ENCODE measurements at regions not wholly inside any gene's neighbourhood (a gene's known extent, or its start where the extent isn't known, plus 50 kb on each side); places are given as distances from the start of the nearest gene placed in this dataset.

GRCh38 chr20:39446397-39446796, 484.3 kb downstream of the DHX35 start:
- no peak overlapping the region for H3K4me3 ChIP-seq (ENCODE audit: insufficient read depth, low read length)
- no peaks in the 10 kb centered on the region for H3K79me2 ChIP-seq (ENCODE audit: insufficient read depth, low read length)
- H3K4me2 ChIP-seq (ENCODE audit: insufficient read depth, low read length): no peak overlapping the region
- no peaks in the 10 kb centered on the region for H3K4me1 ChIP-seq (ENCODE audit: insufficient read depth, low read length)
- H3K36me3 ChIP-seq (ENCODE audit: insufficient read depth, low read length): no peaks in the 10 kb centered on the region
- H3K27ac ChIP-seq (ENCODE audit: low read depth, low read length): no peak overlapping the region
- DNase-seq (ENCODE audit: insufficient read length, low spot score, missing footprints): no peak
- TF ChIP-seq CTCF (IDR thresholded peaks at IDR 0.05; ENCODE audit: extremely low read depth, low read depth, low read length): no peak
- H4K20me1 ChIP-seq (ENCODE audit: insufficient read depth, low read length): no peaks in the 10 kb centered on the region
- no peaks in the 10 kb centered on the region for H3K9me3 ChIP-seq (ENCODE audit: low read depth, low read length)
- H3K27me3 ChIP-seq (ENCODE audit: insufficient read depth, low read length): no peaks in the 10 kb centered on the region
- no peak overlapping the region for H2AFZ ChIP-seq (ENCODE audit: low read length)

DNA sequence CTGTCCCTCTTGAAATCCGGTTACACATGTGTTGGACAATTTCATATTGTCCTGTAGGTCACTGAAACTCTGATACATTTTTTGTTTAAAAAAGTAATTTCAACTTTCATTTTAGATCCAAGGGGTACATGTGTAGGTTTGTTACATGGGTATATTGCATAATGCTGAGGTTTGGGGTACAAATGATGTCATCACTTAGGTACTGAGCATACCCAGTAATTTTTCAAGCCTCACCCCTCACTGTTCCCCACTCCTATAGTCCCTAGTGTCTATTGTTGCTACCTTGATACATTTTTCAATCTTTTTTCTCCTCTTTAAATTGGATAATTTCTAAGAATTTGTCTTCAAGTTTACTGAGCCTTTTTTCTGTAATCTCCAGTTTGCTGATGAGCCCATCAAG, 483.0 kb downstream of the DHX35 start:
- no peaks in the 10 kb centered on the region for H3K27me3 ChIP-seq (ENCODE audit: insufficient read depth, low read length)
- H3K9me3 ChIP-seq (ENCODE audit: low read depth, low read length): no peaks in the 10 kb centered on the region
- H2AFZ ChIP-seq (ENCODE audit: low read length): no peak overlapping the region
- no peaks in the 10 kb centered on the region for H3K36me3 ChIP-seq (ENCODE audit: insufficient read depth, low read length)
- no peak overlapping the region for H3K27ac ChIP-seq (ENCODE audit: low read depth, low read length)
- H3K4me3 ChIP-seq (ENCODE audit: insufficient read depth, low read length): no peak overlapping the region
- no peak overlapping the region for H3K4me2 ChIP-seq (ENCODE audit: insufficient read depth, low read length)
- DNase-seq (ENCODE audit: insufficient read length, low spot score, missing footprints): no peak
- no peaks in the 10 kb centered on the region for H3K79me2 ChIP-seq (ENCODE audit: insufficient read depth, low read length)
- H4K20me1 ChIP-seq (ENCODE audit: insufficient read depth, low read length): no peaks in the 10 kb centered on the region
- no peaks in the 10 kb centered on the region for H3K4me1 ChIP-seq (ENCODE audit: insufficient read depth, low read length)
- no peak for TF ChIP-seq CTCF (IDR thresholded peaks at IDR 0.05; ENCODE audit: extremely low read depth, low read depth, low read length)

- Histone ChIP-seq H3K4me1 (ENCODE audit: insufficient read depth, low read length) (no peaks in the 10 kb centered on the region), H2AFZ (ENCODE audit: low read length) (no peak overlapping the region), H3K4me3 (ENCODE audit: insufficient read depth, low read length) (no peak overlapping the region), H3K27me3 (ENCODE audit: insufficient read depth, low read length) (no peaks in the 10 kb centered on the region), H3K27ac (ENCODE audit: low read depth, low read length) (no peak overlapping the region), H3K36me3 (ENCODE audit: insufficient read depth, low read length) (no peaks in the 10 kb centered on the region), H4K20me1 (ENCODE audit: insufficient read depth, low read length) (no peaks in the 10 kb centered on the region), H3K79me2 (ENCODE audit: insufficient read depth, low read length) (no peaks in the 10 kb centered on the region), H3K4me2 (ENCODE audit: insufficient read depth, low read length) (no peak overlapping the region), H3K9me3 (ENCODE audit: low read depth, low read length) (no peaks in the 10 kb centered on the region)
- DNase-seq (ENCODE audit: insufficient read length, low spot score, missing footprints): no peak
- no peak for TF ChIP-seq CTCF (IDR thresholded peaks at IDR 0.05; ENCODE audit: extremely low read depth, low read depth, low read length)
Measured at GRCh38 chr20:39433466-39433865, 471.3 kb downstream of the DHX35 start.

- Histone ChIP-seq H3K27me3 (ENCODE audit: insufficient read depth, low read length) (no peaks in the 10 kb centered on the region), H4K20me1 (ENCODE audit: insufficient read depth, low read length) (no peaks in the 10 kb centered on the region), H3K27ac (ENCODE audit: low read depth, low read length) (no peak overlapping the region), H3K9me3 (ENCODE audit: low read depth, low read length) (no peaks in the 10 kb centered on the region), H2AFZ (ENCODE audit: low read length) (no peak overlapping the region), H3K36me3 (ENCODE audit: insufficient read depth, low read length) (no peaks in the 10 kb centered on the region), H3K4me1 (ENCODE audit: insufficient read depth, low read length) (no peaks in the 10 kb centered on the region), H3K79me2 (ENCODE audit: insufficient read depth, low read length) (no peaks in the 10 kb centered on the region), H3K4me3 (ENCODE audit: insufficient read depth, low read length) (no peak overlapping the region), H3K4me2 (ENCODE audit: insufficient read depth, low read length) (no peak overlapping the region)
- TF ChIP-seq CTCF (IDR thresholded peaks at IDR 0.05; ENCODE audit: extremely low read depth, low read depth, low read length): no peak
- DNase-seq (ENCODE audit: insufficient read length, low spot score, missing footprints): no peak
Measured at GRCh38 chr20:39431091-39431880, 469.1 kb downstream of the DHX35 start.
